ENCODE measurements at regions not wholly inside any gene's neighbourhood (a gene's known extent, or its start where the extent isn't known, plus 50 kb on each side); places are given as distances from the start of the nearest gene placed in this dataset.

DNA sequence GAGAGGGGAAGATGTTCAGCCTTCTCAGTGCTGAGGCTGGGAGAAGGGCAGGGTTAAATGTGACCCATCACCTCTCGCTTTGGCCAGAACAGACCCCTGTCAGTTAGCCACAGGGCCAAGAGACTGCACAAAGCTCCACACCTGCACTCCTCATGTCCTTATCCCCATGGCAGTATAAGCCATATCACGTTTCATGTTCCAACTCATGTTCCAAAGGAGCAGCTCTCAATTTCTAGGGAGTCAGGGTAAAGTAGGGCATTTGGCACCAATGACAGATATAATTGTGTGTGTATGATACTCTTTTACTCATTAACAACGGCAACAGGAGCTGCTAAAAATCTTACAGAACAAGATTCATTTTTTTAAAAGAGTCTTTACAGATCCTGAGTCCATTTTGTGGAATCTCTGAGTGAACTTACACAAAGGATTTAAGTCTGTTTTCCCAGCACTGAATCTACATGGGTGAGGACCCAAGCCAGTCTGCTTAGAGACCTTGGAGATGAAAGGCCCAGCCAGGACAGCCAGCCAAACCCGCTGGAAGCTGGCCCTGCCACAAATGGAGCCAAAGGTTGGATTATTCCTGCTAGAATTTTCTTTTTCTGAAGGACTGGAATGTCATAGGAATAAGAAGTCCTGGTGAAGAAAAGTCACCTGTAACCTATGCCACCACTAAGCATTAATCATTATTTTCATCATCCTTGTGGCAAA, 129.1 kb upstream of the SMAD1 start:
- no peaks in the 10 kb centered on the region for H3K36me3 ChIP-seq (ENCODE audit: control insufficient read depth in 2 of 2, extremely low read depth in 1 of 2, insufficient read depth in 2 of 2, low read length in 2 of 2)
- dilution Hi-C loops (cut with MboI; ENCODE audit: extremely low pct_ligation_motif_present, low sequenced_read_pairs) = no loop called here
- no peaks in the 10 kb centered on the region for H3K9me3 ChIP-seq (replicated peaks; ENCODE audit: control insufficient read depth, insufficient read depth, low read length)
- H4K20me1 ChIP-seq (replicated peaks; ENCODE audit: control insufficient read depth, extremely low read depth, insufficient read depth, low read length) = no peaks in the 10 kb centered on the region
- CTCF ChIA-PET = no interaction called here
- no peak overlapping the region for H3K4me3 ChIP-seq (replicated peaks in 1 of 3; ENCODE audit: insufficient read depth in 1 of 3, low read depth in 1 of 3, low read length in 3 of 3)
- no peaks in the 10 kb centered on the region for H3K4me1 ChIP-seq (ENCODE audit: control insufficient read depth, extremely low read depth, insufficient read depth, low read length)
- POLR2A ChIA-PET = no interaction called here
- no peaks in the 10 kb centered on the region for H3K9me1 ChIP-seq (replicated peaks; ENCODE audit: control insufficient read depth, extremely low read depth, insufficient read depth, low read length)
- intact Hi-C loops (cut with micrococcal nuclease) = no loop called here
- H3K4me2 ChIP-seq (ENCODE audit: insufficient read depth, low read length) = no peak overlapping the region
- no peak for FAIRE-seq
- H3K79me2 ChIP-seq (ENCODE audit: control insufficient read depth, insufficient read depth, low read length) = no peaks in the 10 kb centered on the region
- H3K27ac ChIP-seq (ENCODE audit: insufficient read depth, low read depth, low read length) = no peak overlapping the region
- H3K9ac ChIP-seq (replicated peaks; ENCODE audit: extremely low read depth, insufficient read depth, low read length) = no peak overlapping the region
- BruUV-seq (replicated peaks) = no TSS peak
- DNase-seq (ENCODE audit: low read depth, low spot score) = no peak
- no peak overlapping the region for H2AFZ ChIP-seq (ENCODE audit: low read depth, low read length)
- TF ChIP-seq EZH2 (IDR thresholded peaks at IDR 0.05; ENCODE audit: borderline replicate concordance, low read depth, low read length, severe bottlenecking) (no peak), FOS (IDR thresholded peaks at IDR 0.05; ENCODE audit: borderline replicate concordance, insufficient read depth, low read length) (no peak), POLR2AphosphoS5 (IDR thresholded peaks at IDR 0.05; ENCODE audit: insufficient read depth, low read depth, low read length) (no peak), GATA2 (IDR thresholded peaks at IDR 0.05; ENCODE audit: insufficient read depth, insufficient read length, low read depth, low read length) (no peak), JUN (IDR thresholded peaks at IDR 0.05; ENCODE audit: borderline replicate concordance, insufficient read depth, insufficient read length, low read depth) (no peak), MYC (IDR thresholded peaks at IDR 0.05; ENCODE audit: low read depth, low read length) (no peak), POLR2A (IDR thresholded peaks at IDR 0.05; ENCODE audit: low read depth, low read length) (no peak)
- TF ChIP-seq, protein P1, sequence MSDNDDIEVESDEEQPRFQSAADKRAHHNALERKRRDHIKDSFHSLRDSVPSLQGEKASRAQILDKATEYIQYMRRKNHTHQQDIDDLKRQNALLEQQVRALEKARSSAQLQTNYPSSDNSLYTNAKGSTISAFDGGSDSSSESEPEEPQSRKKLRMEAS (IDR thresholded peaks at IDR 0.05; ENCODE audit: insufficient read depth, insufficient read length) = no peak
- TF ChIP-seq, protein P2, sequence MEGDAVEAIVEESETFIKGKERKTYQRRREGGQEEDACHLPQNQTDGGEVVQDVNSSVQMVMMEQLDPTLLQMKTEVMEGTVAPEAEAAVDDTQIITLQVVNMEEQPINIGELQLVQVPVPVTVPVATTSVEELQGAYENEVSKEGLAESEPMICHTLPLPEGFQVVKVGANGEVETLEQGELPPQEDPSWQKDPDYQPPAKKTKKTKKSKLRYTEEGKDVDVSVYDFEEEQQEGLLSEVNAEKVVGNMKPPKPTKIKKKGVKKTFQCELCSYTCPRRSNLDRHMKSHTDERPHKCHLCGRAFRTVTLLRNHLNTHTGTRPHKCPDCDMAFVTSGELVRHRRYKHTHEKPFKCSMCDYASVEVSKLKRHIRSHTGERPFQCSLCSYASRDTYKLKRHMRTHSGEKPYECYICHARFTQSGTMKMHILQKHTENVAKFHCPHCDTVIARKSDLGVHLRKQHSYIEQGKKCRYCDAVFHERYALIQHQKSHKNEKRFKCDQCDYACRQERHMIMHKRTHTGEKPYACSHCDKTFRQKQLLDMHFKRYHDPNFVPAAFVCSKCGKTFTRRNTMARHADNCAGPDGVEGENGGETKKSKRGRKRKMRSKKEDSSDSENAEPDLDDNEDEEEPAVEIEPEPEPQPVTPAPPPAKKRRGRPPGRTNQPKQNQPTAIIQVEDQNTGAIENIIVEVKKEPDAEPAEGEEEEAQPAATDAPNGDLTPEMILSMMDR (IDR thresholded peaks at IDR 0.05; ENCODE audit: extremely low read depth in 1 of 2, insufficient read depth in 1 of 2, low read depth in 1 of 2, low read length in 2 of 2) = no peak
- H3K27me3 ChIP-seq (ENCODE audit: control insufficient read depth in 2 of 2, insufficient read depth in 2 of 2, low read length in 2 of 2) = peaks cover 0 to 2% of the 10 kb centered on the region in 2 experiments

Measured in endothelial cell of umbilical vein (primary cell).